ENCODE measurements at regions not wholly inside any gene's neighbourhood (a gene's known extent, or its start where the extent isn't known, plus 50 kb on each side); places are given as distances from the start of the nearest gene placed in this dataset.

DNA sequence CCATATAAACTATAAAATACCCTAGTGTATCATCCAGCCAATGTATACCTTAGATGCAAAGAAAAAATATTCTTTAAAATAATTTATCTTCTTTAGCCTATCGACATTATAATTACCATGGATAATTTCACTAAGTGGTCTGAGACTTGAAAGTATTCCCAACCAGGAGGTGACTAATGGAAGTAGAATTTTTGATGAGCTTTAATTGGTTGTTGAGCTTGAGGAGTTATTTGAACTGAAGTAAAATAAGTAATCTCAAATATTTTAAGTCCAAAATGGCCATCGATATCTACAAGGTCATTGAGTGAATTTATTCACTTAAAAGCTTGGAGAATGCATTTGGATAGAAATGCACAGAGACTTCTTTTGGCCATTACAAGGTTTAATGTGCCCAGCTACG is 436.2 kb downstream of the TLL1 start:
- H3K4me1 ChIP-seq (ENCODE audit: insufficient read depth, low read length): no peaks in the 10 kb centered on the region
- H2AFZ ChIP-seq (ENCODE audit: low read length): no peak overlapping the region
- no peak overlapping the region for H2BK15ac ChIP-seq (ENCODE audit: low read depth, low read length)
- no peaks in the 10 kb centered on the region for H4K20me1 ChIP-seq (ENCODE audit: control insufficient read depth, insufficient read depth, insufficient read length)
- no CpG with 5 or more reads among the region's 3 CpGs for WGBS (ENCODE audit: extremely low coverage, insufficient read length, low lambda C conversion rate)
- no peak for DNase-seq
- Mint-ChIP-seq H3K27ac (no peak overlapping the region), H3K36me3 (ENCODE audit: insufficient read depth in 1 of 3, low read depth in 3 of 3) (no peaks in the 10 kb centered on the region), H3K9me3 (peaks cover 0 to 1% of the 10 kb centered on the region in 2 experiments; a peak in 1 of 5 replicates), H3K4me3 (no peak overlapping the region), H3K4me1 (no peaks in the 10 kb centered on the region), H3K27me3 (ENCODE audit: low read depth) (no peaks in the 10 kb centered on the region)
- no peak overlapping the region for H3K9ac ChIP-seq (ENCODE audit: extremely low read depth, insufficient read length, low read length)
- no peak overlapping the region for H2BK120ac ChIP-seq (ENCODE audit: low read depth, low read length, poor library complexity, severe bottlenecking)
- no peak overlapping the region for H3K14ac ChIP-seq (ENCODE audit: insufficient read depth, low read length)
- H3K18ac ChIP-seq (ENCODE audit: insufficient read length, low read depth, low read length): no peak overlapping the region
- no peaks in the 10 kb centered on the region for H3K23me2 ChIP-seq (ENCODE audit: insufficient read length, low read depth, low read length, poor library complexity, severe bottlenecking)
- H2BK12ac ChIP-seq (ENCODE audit: insufficient read length, low read depth, low read length): no peak overlapping the region
- H3T11ph ChIP-seq (ENCODE audit: low read length): no peak overlapping the region
- H4K8ac ChIP-seq (replicated peaks; ENCODE audit: insufficient read length, low read depth, low read length): no peak overlapping the region
- no peak overlapping the region for H3K4me2 ChIP-seq (ENCODE audit: insufficient read depth, insufficient read length, low read length)
- TF ChIP-seq, protein P1, sequence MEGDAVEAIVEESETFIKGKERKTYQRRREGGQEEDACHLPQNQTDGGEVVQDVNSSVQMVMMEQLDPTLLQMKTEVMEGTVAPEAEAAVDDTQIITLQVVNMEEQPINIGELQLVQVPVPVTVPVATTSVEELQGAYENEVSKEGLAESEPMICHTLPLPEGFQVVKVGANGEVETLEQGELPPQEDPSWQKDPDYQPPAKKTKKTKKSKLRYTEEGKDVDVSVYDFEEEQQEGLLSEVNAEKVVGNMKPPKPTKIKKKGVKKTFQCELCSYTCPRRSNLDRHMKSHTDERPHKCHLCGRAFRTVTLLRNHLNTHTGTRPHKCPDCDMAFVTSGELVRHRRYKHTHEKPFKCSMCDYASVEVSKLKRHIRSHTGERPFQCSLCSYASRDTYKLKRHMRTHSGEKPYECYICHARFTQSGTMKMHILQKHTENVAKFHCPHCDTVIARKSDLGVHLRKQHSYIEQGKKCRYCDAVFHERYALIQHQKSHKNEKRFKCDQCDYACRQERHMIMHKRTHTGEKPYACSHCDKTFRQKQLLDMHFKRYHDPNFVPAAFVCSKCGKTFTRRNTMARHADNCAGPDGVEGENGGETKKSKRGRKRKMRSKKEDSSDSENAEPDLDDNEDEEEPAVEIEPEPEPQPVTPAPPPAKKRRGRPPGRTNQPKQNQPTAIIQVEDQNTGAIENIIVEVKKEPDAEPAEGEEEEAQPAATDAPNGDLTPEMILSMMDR (conservative IDR thresholded peaks at IDR 0.05): no peak
- no peak overlapping the region for H3K4ac ChIP-seq (ENCODE audit: low read depth, low read length)
- H3K56ac ChIP-seq (ENCODE audit: insufficient read length, low read depth, low read length): no peak overlapping the region
- no peak overlapping the region for H4K91ac ChIP-seq (ENCODE audit: insufficient read length, low read depth, low read length)
- H3K27me3 ChIP-seq (ENCODE audit: insufficient read depth, low read length): no peaks in the 10 kb centered on the region
- no peaks in the 10 kb centered on the region for H3K79me2 ChIP-seq (ENCODE audit: insufficient read depth, low read length)
- H3K27ac ChIP-seq (ENCODE audit: insufficient read length, low read depth, low read length): no peak overlapping the region
- no peak overlapping the region for H2BK20ac ChIP-seq (ENCODE audit: low read depth, low read length, poor library complexity, severe bottlenecking)
- no peak overlapping the region for H2BK5ac ChIP-seq (ENCODE audit: insufficient read length, low read length)
- H3K9me3 ChIP-seq (ENCODE audit: control insufficient read depth, low read depth, low read length): no peaks in the 10 kb centered on the region
- H2AK5ac ChIP-seq (ENCODE audit: insufficient read length, low read length): no peak overlapping the region
- H3K23ac ChIP-seq (ENCODE audit: insufficient read length, low read depth, low read length): no peak overlapping the region
- H3K79me1 ChIP-seq (ENCODE audit: insufficient read depth, low read depth, low read length, poor library complexity, severe bottlenecking): no peaks in the 10 kb centered on the region
- H4K5ac ChIP-seq (ENCODE audit: insufficient read length, low read depth, low read length): no peak overlapping the region
